ENCODE measurements at regions not wholly inside any gene's neighbourhood (a gene's known extent, or its start where the extent isn't known, plus 50 kb on each side); places are given as distances from the start of the nearest gene placed in this dataset.

- TF ChIP-seq CTCF (conservative IDR thresholded peaks at IDR 0.05 in 1 of 2, IDR thresholded peaks at IDR 0.05 in 1 of 2; ENCODE audit: low read depth in 1 of 2, low read length in 2 of 2), result no peak
- TF ChIP-seq EZH2 (IDR thresholded peaks at IDR 0.05; ENCODE audit: low read length, missing control alignments), result no peak
Measured at GRCh38 chr10:113479346-113480080, 73.3 kb upstream of the HABP2 start.

Measured in fibroblast of lung (primary cell).